ENCODE measurements at regions not wholly inside any gene's neighbourhood (a gene's known extent, or its start where the extent isn't known, plus 50 kb on each side); places are given as distances from the start of the nearest gene placed in this dataset.
"Not testable (repeated sequence)": the region's sequence is repeated elsewhere in the genome, so short reads cannot be mapped to it uniquely, and the experiment has no call there.

GRCh38 chrX:25853002-25853479 lies 285.1 kb upstream of the MAGEB18 start:
- no peak for DNase-seq

- DNase-seq = no peak
Measured at GRCh38 chrX:25858273-25858880, 279.8 kb upstream of the MAGEB18 start.

DNA sequence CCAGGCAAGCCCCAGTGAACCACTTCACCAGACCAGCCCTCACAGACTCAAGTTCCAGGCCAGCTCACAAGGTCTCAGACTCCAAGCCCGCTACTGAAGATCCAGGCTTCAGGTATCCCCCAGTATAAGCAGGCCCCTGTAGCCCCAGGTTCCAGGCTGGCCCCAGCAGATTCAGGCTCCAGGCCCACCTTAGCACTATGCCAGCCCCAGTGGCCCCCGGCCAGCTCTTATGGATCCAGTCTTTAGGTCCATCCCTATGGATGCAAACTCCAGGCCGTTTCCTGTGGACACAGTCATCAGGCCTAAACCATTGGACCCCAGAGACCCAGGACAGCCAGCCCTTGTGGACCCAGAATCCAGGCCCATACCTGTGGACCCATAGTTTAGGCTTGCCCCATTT lies 277.8 kb upstream of the MAGEB18 start:
- DNase-seq = no peak

GRCh38 chrX:25869761-25870160 lies 268.4 kb upstream of the MAGEB18 start:
- no peak for DNase-seq

DNA sequence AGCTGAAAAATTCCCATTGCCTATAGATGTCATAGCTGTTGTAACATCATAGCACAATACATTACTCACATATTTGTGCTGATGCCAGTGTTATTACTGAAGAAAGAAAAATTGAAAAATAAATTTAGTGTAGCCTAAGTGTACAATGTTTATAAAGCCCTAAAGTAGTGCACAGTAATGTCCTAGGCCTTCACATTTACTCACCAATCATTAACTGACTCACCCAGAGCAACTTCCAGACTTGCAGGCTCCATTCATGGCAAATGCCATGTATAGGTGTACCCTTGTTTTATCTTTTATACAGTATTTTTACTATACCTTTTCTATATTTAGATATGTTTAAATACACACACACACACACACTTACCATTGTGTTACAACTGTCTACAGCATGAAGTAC lies 265.4 kb upstream of the MAGEB18 start:
- DNase-seq = no peak

DNA sequence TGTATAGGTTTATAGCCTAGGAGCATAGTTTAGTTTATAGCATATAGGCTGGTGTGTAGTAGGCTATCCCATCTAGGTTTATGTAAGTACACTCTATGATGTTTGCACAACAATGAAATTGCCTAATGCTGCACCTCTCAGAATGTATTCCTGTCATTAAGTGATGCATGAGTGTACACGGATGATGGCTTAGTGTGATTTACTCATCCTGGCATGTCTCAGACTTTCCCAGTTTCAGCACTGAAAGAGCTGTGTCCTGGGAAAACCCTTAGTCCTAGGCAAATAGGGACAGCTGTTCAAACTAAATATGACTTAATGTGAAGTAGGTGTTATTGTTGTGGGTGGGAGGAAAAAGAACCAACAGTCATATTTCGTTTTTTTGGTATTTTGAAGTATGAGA lies 264.9 kb upstream of the MAGEB18 start:
- DNase-seq = no peak

DNA sequence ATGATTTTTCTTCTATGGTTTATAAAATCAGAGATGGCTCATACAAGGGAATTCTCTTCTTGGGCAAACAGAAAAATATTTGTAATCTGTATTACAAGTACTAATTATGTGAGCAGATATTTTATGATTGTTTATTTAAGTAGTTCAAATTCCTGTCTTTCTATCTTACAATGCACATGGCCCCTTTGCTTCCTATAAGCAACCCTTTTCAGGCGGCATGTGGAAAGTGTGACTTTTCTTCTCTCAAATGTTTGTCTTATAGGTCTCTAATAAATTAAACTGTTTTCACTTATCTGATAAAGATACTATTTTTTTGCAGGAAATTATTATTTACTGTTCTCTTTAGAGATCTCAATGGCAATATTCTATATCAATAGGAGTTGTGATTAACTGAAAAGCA lies 259.3 kb upstream of the MAGEB18 start:
- DNase-seq = no peak

- DNase-seq = not testable (repeated sequence)
Measured at GRCh38 chrX:25882503-25882902, 255.6 kb upstream of the MAGEB18 start.

- no peak for DNase-seq
Measured at GRCh38 chrX:25897758-25898157, 240.4 kb upstream of the MAGEB18 start.

DNA sequence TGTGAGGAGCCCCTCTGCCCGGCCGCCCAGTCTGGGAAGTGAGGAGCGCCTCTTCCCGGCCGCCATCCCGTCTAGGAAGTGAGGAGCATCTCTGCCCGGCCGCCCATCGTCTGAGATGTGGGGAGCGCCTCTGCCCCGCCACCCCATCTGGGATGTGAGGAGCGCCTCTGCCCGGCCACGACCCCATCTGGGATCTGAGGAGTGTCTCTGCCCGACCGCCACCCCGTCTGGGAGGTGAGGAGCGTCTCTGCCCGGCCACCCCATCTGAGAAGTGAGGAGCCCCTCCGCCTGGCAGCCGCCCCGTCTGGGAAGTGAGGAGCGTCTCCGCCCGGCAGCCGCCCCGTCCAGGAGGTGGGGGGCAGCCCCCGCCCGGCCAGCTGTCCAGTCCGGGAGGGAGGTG lies 232.4 kb upstream of the MAGEB18 start:
- DNase-seq = not testable (repeated sequence)

GRCh38 chrX:25925946-25926345 lies 212.2 kb upstream of the MAGEB18 start:
- no peak for DNase-seq

GRCh38 chrX:25928316-25928715 lies 209.8 kb upstream of the MAGEB18 start:
- DNase-seq = no peak

DNA sequence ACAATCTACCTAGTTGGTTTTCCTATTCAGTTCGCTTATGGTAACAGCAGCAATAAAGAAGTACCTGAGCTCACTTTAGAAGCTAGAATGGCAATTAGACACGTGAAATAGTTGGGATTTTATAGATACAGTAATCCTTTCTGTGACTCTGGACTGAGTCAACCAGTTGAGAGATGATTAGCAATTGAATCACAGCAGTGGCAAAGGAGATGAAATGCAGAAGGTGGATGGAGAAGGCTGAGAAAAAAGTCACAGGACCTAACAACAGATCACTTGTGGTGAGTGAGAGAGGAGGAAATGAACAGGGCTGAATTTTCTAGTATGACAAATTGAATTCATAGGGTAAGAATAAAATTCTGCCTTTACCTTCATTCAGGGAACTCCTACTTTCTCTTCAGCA lies 197.1 kb upstream of the MAGEB18 start:
- no peak for DNase-seq

DNA sequence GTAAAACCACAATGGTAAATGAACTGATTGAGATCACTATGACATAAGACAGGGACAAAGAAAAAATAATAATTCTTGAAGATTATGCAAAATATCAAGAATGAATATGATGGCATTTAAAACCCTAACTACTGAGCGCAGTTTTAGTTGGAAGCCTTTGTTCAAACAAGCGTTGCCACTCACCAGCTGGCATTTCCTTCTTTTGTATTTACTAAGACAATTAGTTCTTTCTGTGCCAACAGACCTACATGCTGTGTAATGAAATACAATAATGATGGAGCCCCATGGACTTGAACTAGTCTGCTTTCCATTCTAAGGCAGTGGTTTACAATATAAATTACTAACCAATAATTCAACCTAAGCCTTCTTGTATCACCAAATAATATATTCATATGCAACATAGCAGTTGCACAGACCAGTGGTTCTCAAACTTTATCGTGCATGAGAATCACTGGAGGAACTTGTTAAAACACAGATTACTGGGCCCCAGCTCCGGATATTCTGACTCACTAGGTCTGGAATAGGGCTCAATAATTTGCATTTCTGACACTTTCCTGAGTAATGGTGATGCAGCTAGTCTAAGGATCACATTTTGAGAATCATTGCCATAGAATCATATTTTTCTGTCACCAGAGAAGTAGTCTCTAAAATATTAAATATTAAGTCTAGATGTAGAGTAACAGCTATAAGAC lies 196.4 kb upstream of the MAGEB18 start:
- DNase-seq = no peak

- no peak for DNase-seq
Measured at GRCh38 chrX:25968920-25969319, 169.2 kb upstream of the MAGEB18 start.

DNA sequence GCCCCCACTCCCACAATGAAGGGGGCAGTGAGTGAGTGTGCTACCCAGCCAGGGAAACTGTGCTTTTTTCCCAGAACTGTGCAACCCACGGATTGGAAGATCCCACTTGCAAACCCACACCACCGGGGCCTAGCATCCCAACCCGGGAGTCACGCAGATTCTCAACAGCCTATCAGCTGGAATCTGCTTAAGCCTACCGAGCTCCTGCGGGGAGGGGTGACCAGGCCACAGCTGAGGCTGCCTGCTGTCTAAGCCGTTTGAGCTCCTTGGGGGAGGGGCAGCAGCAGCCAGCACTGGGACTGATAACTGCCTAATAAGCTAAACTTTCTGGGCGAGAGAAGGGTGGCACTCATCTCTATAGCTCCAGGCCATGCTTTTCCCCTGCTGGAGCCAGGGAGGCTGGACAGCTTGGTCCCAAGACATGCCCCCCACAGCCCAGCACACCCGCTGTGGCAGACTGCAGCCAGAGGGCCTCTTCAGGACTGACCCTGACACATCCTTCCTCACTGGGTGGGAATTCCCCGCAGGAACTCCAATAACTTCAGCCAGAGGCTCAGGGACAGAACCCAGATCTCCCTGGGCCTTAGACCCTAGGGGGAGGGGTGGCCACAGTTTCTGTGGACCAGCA lies 161.3 kb upstream of the MAGEB18 start:
- no peak for DNase-seq

GRCh38 chrX:25998687-25999086 lies 139.5 kb upstream of the MAGEB18 start:
- no peak for DNase-seq

GRCh38 chrX:26007462-26007861 lies 130.7 kb upstream of the MAGEB18 start:
- no peak for DNase-seq

DNA sequence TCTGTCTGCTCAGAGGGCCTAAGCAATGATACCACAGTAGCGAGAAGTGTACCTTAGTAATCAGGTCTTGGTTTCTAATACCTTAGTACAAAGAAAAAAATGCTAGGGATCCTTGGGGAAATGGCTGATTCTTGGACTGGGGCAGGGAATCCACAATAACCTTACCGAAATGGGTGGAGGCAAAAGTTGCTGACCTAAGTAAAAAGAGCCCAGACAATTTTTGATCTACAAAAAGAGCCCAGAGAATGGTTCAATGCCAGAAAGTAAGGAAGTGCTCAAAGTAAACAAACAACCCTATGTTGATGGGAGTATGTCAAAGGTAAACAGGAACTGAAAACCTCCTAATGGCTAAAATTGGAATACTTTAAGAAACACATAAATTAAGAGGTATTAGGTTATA lies 130.1 kb upstream of the MAGEB18 start:
- no peak for DNase-seq

- no peak for DNase-seq
Measured at GRCh38 chrX:26008691-26009090, 129.5 kb upstream of the MAGEB18 start.

DNA sequence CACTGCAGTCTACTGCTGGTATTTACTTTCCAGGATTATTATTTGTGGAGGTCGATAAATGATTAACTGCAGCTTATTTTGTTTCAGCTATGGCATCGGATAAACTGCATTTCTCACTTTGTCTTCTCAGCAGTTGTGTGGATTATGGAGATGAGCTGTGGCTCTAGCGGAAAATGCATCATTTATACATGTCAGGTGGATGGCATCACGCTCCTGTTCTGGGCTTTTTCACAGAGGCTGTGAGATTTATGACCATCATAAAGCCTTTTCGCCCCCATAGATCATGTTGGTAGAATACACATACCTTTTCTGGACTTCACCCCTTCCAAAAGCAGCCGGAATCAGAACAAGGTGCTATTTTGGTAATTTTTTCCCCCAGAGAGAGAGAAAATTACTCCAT lies 118.8 kb upstream of the MAGEB18 start:
- no peak for DNase-seq

DNA sequence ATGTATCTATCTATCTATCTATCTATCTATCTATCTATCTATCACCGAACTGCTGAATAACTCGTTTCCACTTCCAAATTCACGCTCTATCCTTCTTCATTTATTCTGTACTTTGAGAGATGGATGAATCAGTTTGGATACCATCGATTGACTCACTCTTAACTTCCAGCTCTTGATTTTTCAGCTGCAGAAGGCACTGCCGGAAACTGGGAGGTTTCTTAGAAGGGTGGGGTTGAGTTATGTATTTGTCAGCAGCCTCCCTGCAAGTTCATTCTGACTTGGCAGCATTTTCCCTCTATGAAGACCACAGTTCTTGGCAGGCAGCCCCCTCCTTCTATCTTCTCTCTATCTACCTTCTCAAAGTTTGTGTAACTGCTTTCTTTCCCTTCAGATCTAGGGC lies 112.0 kb upstream of the MAGEB18 start:
- no peak for DNase-seq

DNA sequence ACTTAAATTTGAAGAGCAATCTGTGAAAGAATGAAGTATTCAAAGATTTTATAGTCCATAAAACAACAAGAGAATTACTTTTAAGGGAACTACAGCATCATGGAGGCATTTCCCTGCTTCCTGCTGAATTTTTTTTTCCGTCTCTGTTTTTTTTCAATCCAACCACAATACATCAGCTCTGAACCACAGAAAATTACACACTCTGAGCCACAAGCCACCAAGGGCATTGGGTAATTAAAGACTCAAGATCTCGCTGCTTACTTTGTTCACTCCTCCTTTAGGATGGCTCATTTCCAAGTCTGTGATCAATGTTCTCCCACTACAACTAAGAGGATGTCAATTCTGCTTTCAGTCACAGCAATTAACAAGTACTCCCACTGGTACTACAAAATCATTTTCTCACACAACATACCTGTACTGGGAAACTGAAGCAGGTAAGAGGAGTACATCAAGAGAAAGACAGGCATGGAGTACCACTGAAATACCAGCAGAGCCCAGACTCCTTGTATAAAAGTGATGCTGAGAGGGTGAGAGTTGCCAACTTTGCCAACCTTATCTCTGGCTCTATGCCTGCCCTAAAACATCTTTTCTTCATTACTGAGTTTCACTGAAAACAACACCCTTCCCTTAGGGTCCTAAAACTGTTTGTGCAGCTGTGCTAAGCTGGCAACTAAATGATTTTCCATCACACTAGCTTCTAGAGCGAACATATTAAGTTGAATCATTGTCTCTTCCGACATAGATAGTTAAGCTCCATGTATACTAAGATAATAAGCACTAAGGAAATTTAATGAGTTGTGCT lies 105.8 kb upstream of the MAGEB18 start:
- DNase-seq = no peak

All from right kidney (tissue), 1 donor.